ENCODE measurements at regions not wholly inside any gene's neighbourhood (a gene's known extent, or its start where the extent isn't known, plus 50 kb on each side); places are given as distances from the start of the nearest gene placed in this dataset.

DNA sequence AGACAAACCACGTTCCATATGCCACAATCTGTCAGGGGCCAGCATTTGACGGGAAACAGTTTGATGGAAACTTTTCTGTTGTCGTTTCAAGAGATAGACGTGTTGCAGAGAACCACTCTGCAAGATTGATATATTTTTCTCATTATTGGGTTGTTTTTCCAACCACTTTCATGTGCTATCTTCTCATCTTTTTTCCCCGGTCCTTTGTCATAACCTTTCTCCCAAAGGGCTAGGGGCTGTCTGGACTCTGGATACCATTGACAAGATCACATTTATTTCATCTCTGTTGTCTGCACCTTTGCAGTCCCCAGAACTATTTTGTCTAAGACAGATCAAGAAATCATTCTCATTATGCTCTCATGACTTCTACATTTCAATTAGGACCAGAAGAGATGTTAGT is 57.6 kb upstream of the SLC25A26 start (continued):
- TF ChIP-seq PATZ1 (CRISPR knock-in tag; IDR thresholded peaks at IDR 0.05; ENCODE audit: borderline replicate concordance), result no peak
- TF ChIP-seq ZNF565 (CRISPR knock-in tag; conservative IDR thresholded peaks at IDR 0.05; ENCODE audit: low read depth), result no peak
- TF ChIP-seq ZNF8 (CRISPR knock-in tag; IDR thresholded peaks at IDR 0.05), result no peak
- TF ChIP-seq OSR1 (CRISPR knock-in tag; IDR thresholded peaks at IDR 0.05), result no peak

DNA sequence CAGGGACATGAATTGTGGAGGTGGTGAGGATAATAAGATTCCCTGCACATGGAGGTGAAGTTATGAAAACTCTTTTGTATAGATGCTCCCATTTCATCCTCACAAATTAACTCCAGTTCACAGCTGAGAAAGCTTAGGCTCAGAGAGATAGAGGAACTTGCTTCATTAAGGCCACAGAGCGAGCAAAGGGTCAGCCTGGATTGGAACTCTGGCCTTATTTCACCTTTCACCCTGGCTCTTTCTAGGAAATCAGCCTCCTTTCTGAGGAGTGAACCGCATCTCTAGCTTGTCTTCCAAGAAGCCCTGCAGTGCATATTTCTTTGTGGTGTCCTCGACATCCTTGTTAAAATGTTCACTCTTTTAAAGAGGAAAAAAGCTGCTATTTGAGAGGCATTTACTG is 58.0 kb upstream of the SLC25A26 start:
- no peak for TF ChIP-seq ZNF70 (CRISPR knock-in tag; IDR thresholded peaks at IDR 0.05)
- TF ChIP-seq TOX (CRISPR knock-in tag; IDR thresholded peaks at IDR 0.05; ENCODE audit: borderline replicate concordance), result no peak
- no peak for TF ChIP-seq BACH2 (CRISPR knock-in tag; IDR thresholded peaks at IDR 0.05; ENCODE audit: borderline replicate concordance)
- no peak for TF ChIP-seq GLIS3 (CRISPR knock-in tag; IDR thresholded peaks at IDR 0.05)
- no peak for TF ChIP-seq ZNF8 (CRISPR knock-in tag; IDR thresholded peaks at IDR 0.05)
- TF ChIP-seq ISL1 (CRISPR knock-in tag; IDR thresholded peaks at IDR 0.05), result no peak
- TF ChIP-seq PPARA (CRISPR knock-in tag; IDR thresholded peaks at IDR 0.05; ENCODE audit: borderline replicate concordance), result no peak
- no peak for TF ChIP-seq TCF4 (CRISPR knock-in tag; IDR thresholded peaks at IDR 0.05; ENCODE audit: borderline replicate concordance)
- no peak for TF ChIP-seq RARB (CRISPR knock-in tag; IDR thresholded peaks at IDR 0.05)
- TF ChIP-seq, protein P1, sequence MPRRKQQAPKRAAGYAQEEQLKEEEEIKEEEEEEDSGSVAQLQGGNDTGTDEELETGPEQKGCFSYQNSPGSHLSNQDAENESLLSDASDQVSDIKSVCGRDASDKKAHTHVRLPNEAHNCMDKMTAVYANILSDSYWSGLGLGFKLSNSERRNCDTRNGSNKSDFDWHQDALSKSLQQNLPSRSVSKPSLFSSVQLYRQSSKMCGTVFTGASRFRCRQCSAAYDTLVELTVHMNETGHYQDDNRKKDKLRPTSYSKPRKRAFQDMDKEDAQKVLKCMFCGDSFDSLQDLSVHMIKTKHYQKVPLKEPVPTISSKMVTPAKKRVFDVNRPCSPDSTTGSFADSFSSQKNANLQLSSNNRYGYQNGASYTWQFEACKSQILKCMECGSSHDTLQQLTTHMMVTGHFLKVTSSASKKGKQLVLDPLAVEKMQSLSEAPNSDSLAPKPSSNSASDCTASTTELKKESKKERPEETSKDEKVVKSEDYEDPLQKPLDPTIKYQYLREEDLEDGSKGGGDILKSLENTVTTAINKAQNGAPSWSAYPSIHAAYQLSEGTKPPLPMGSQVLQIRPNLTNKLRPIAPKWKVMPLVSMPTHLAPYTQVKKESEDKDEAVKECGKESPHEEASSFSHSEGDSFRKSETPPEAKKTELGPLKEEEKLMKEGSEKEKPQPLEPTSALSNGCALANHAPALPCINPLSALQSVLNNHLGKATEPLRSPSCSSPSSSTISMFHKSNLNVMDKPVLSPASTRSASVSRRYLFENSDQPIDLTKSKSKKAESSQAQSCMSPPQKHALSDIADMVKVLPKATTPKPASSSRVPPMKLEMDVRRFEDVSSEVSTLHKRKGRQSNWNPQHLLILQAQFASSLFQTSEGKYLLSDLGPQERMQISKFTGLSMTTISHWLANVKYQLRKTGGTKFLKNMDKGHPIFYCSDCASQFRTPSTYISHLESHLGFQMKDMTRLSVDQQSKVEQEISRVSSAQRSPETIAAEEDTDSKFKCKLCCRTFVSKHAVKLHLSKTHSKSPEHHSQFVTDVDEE (CRISPR knock-in tag; IDR thresholded peaks at IDR 0.05), result no peak
- TF ChIP-seq, protein P2, sequence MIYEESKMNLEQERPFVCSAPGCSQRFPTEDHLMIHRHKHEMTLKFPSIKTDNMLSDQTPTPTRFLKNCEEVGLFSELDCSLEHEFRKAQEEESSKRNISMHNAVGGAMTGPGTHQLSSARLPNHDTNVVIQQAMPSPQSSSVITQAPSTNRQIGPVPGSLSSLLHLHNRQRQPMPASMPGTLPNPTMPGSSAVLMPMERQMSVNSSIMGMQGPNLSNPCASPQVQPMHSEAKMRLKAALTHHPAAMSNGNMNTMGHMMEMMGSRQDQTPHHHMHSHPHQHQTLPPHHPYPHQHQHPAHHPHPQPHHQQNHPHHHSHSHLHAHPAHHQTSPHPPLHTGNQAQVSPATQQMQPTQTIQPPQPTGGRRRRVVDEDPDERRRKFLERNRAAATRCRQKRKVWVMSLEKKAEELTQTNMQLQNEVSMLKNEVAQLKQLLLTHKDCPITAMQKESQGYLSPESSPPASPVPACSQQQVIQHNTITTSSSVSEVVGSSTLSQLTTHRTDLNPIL (CRISPR knock-in tag; IDR thresholded peaks at IDR 0.05; ENCODE audit: low read depth), result no peak
- TF ChIP-seq POU6F1 (CRISPR knock-in tag; IDR thresholded peaks at IDR 0.05; ENCODE audit: borderline replicate concordance, low read depth), result no peak
- no peak for ATAC-seq

DNA sequence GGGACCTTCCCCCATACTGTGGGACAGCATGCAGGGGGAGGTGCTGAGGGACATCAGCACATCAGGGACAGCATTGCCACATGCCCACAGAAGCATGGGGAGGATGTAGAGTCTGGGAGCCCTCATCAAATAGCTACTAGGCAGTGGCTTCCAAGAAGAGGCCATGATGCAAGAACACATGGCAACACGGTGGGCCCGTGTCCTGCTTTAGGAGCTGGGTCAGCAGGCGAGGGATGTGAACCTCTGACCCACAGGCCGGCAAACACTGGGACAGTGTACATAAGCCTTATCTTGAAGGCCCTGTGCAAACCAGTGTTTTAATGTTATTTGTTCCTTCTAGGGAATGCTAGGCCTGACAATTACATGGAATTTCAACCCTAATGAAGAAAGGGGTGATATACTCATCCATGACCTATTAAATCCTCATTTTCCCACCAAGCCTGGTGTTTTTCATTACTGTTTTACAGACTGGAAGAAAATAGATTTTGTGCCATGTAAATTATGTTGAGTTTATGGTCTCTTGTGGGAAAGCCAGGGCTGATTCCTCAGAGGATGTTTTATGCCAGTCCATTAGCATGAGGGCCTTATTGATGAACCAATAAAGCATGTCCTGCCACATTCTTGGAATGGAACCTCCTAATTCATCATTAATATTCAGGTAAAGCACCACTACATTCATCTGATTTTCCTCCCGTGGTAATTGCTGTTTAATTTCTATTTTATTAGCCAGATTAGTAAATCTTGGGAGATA is 61.7 kb upstream of the SLC25A26 start:
- TF ChIP-seq, protein P2 (CRISPR knock-in tag; IDR thresholded peaks at IDR 0.05; ENCODE audit: low read depth), result no peak
- TF ChIP-seq TOX (CRISPR knock-in tag; IDR thresholded peaks at IDR 0.05; ENCODE audit: borderline replicate concordance) (no peak), ISL1 (CRISPR knock-in tag; IDR thresholded peaks at IDR 0.05) (no peak), ZNF70 (CRISPR knock-in tag; IDR thresholded peaks at IDR 0.05) (no peak), ZNF565 (CRISPR knock-in tag; conservative IDR thresholded peaks at IDR 0.05; ENCODE audit: low read depth) (no peak), PATZ1 (CRISPR knock-in tag; IDR thresholded peaks at IDR 0.05; ENCODE audit: borderline replicate concordance) (no peak), RARB (CRISPR knock-in tag; IDR thresholded peaks at IDR 0.05) (no peak), ESRRG (CRISPR knock-in tag; IDR thresholded peaks at IDR 0.05) (no peak), CSRNP3 (CRISPR knock-in tag; IDR thresholded peaks at IDR 0.05) (no peak), OSR1 (CRISPR knock-in tag; IDR thresholded peaks at IDR 0.05) (no peak), ZFP3 (CRISPR knock-in tag; IDR thresholded peaks at IDR 0.05) (no peak), SNAI2 (CRISPR knock-in tag; IDR thresholded peaks at IDR 0.05) (no peak), PPARA (CRISPR knock-in tag; IDR thresholded peaks at IDR 0.05; ENCODE audit: borderline replicate concordance) (no peak)
- TF ChIP-seq, protein P1 (CRISPR knock-in tag; IDR thresholded peaks at IDR 0.05), result no peak

More for the DNA sequence above, 61.7 kb upstream of the SLC25A26 start:
- no peak for ATAC-seq
